Pancreas (tissue), 10 donors: ENCODE measurements at regions not wholly inside any gene's neighbourhood (a gene's known extent, or its start where the extent isn't known, plus 50 kb on each side); places are given as distances from the start of the nearest gene placed in this dataset.

Experiments
- ATAC-seq, 4 donors: fragments of 200-7000 bp; cut with Tn5 transposase; one replicate each; pipeline versions ENCODE4 v1.8.0 to v1.9.1; 2020; ENCODE audit warnings: mild to moderate bottlenecking in 4 of 4, moderate library complexity in 4 of 4
- DNase-seq, 6 donors: peaks; one replicate each; pipeline ENCODE4 v3.0.0-alpha.2; 2020
- FAIRE-seq: peaks from 2 replicates; lab custom pipeline; 2012; peaks lifted over from hg19 to GRCh38; lab: Jason Lieb, UNC
- H3K27ac ChIP-seq, 4 donors: fragments of 200-600 bp; sonication (generic); 1 replicate in 3 of 4; 2 replicates in 1 of 4; pipeline versions ENCODE4 v1.5.0 to v1.8.0; 2020
- H3K27me3 ChIP-seq, 4 donors: fragments of 200-600 bp; one replicate each; pipeline ENCODE4 v1.8.0; 2021
- H3K36me3 ChIP-seq, 3 donors: fragments of 200-600 bp; sonication (generic) in 1 of 3; one replicate each; pipeline versions ENCODE4 v1.5.0 to v1.8.0; 2020 to 2021
- H3K4me1 ChIP-seq, 3 donors: fragments of 200-600 bp; one replicate each; pipeline ENCODE4 v1.8.0; 2021
- H3K4me3 ChIP-seq, 4 donors: fragments of 200-600 bp; sonication (generic) in 2 of 4; one replicate each; pipeline versions ENCODE4 v1.5.0 to v1.8.0; 2020 to 2021
- H3K9me3 ChIP-seq, 4 donors: fragments of 200-600 bp; one replicate each; pipeline ENCODE4 v1.8.0; 2021
- WGBS, 2 donors: extraction: QIAGEN DNeasy Blood & Tissue Kit; methylation state at CpG; one replicate each; pipeline ENCODE4 v1.1.7; 2013; 5-methylcytosine and 5-hydroxymethylcytosine counted together
- intact Hi-C, 3 donors: fragments of 100-400 bp; cut with DNase I; formaldehyde crosslinking; loops; one replicate each; pipeline versions ENCODE4 v1.11.1 to v1.14.2; 2022
- TF ChIP-seq, protein P1 (sequence below), 4 donors: fragments of 200-600 bp; sonication (generic) in 3 of 4; IDR thresholded peaks; one replicate each; pipeline versions ENCODE4 v1.5.0 to v1.8.0; 2021; ENCODE audit warnings: antibody characterized with exemption in 4 of 4
- donor health status: healthy with polysubstance abuse.
- donor health status: DM: no; HTN: no; CAD: no; lungs with moderate emphysema.
- donor health status: DM: no; HTN: no; CAD: no.
- donor health status: control.
- donor health status: control.
- donor health status: Bipolar disorder and iron deficiency.
- donor health status: DM: yes; HTN: yes; CAD: no.
- donor health status: DM: no; HTN: no; CAD: no.
- donor health status: DM: no; HTN: no; CAD: no.
- donor health status: DM: yes; HTN: yes; CAD: no.

- Histone ChIP-seq H3K27me3 (peaks cover 0 to 7% (median 0%) of the 10 kb centered on the region in 4 donors), H3K4me1 (peaks cover 0 to 4% (median 0%) of the 10 kb centered on the region in 3 donors), H3K36me3 (no peaks in the 10 kb centered on the region), H3K9me3 (no peaks in the 10 kb centered on the region), H3K4me3 (no peak overlapping the region), H3K27ac (no peak overlapping the region)
- TF ChIP-seq, protein P1, sequence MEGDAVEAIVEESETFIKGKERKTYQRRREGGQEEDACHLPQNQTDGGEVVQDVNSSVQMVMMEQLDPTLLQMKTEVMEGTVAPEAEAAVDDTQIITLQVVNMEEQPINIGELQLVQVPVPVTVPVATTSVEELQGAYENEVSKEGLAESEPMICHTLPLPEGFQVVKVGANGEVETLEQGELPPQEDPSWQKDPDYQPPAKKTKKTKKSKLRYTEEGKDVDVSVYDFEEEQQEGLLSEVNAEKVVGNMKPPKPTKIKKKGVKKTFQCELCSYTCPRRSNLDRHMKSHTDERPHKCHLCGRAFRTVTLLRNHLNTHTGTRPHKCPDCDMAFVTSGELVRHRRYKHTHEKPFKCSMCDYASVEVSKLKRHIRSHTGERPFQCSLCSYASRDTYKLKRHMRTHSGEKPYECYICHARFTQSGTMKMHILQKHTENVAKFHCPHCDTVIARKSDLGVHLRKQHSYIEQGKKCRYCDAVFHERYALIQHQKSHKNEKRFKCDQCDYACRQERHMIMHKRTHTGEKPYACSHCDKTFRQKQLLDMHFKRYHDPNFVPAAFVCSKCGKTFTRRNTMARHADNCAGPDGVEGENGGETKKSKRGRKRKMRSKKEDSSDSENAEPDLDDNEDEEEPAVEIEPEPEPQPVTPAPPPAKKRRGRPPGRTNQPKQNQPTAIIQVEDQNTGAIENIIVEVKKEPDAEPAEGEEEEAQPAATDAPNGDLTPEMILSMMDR (IDR thresholded peaks at IDR 0.05) = peak; percentile 37 to 59 (median 49)
- DNase-seq (peak; percentile 67 to 92 (median 82)), FAIRE-seq (no peak), ATAC-seq (peak; percentile 92 to 99 (median 96))
- 42 to 53% methylated on average over 27 of the region's 27 CpGs for WGBS, 2 donors
- intact Hi-C loops = no loop called here
These were observed 203.4 kb downstream of the KIF26A start for GRCh38 chr14:104341532-104342434.

GRCh38 chr14:104342435-104343293, 204.3 kb downstream of the KIF26A start:
- Histone ChIP-seq H3K9me3 (no peaks in the 10 kb centered on the region), H3K4me1 (peaks cover 0 to 4% (median 0%) of the 10 kb centered on the region in 3 donors), H3K4me3 (no peak overlapping the region), H3K36me3 (no peaks in the 10 kb centered on the region), H3K27ac (no peak overlapping the region), H3K27me3 (peaks cover 0 to 7% (median 0%) of the 10 kb centered on the region in 4 donors)
- TF ChIP-seq, protein P1 (IDR thresholded peaks at IDR 0.05) = no peak
- peak in 2 of 6 donors; percentile 20 to 52 for DNase-seq
- FAIRE-seq = no peak
- intact Hi-C loops = no loop called here
- WGBS, 2 donors = 66 to 72% methylated on average over 22 of the region's 22 CpGs
- ATAC-seq = no peak

DNA sequence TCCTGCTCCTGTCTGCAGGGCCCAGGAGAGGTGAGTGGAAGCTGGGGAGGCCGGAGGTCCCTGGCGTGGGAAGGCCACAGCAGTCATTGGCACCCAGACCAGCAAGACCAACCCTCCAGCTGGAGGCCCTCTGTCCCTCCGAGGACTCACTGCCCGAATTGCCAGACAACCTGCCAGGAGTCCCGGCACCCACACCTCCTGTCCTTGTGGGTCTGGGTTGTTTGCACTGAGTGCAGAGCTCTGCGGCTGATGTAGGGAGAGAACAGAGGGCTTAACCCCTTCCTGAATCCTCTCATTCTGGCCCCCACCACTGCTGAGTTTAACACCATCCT, 204.9 kb downstream of the KIF26A start:
- ATAC-seq = no peak
- Histone ChIP-seq H3K27me3 (peaks cover 0 to 7% (median 0%) of the 10 kb centered on the region in 4 donors), H3K4me3 (no peak overlapping the region), H3K4me1 (peaks cover 0 to 4% (median 0%) of the 10 kb centered on the region in 3 donors), H3K27ac (no peak overlapping the region), H3K9me3 (no peaks in the 10 kb centered on the region), H3K36me3 (no peaks in the 10 kb centered on the region)
- TF ChIP-seq, protein P1 (IDR thresholded peaks at IDR 0.05) = no peak
- 39 to 44% methylated on average over 6 of the region's 6 CpGs for WGBS, 2 donors
- DNase-seq = peak in 1 of 6 donors; percentile 25
- no peak for FAIRE-seq
- intact Hi-C loops = no loop called here

GRCh38 chr14:104343690-104344640, 205.6 kb downstream of the KIF26A start:
- H3K27me3 ChIP-seq = peaks cover 0 to 7% (median 0%) of the 10 kb centered on the region in 4 donors
- DNase-seq = peak in 2 of 6 donors; percentile 14 to 55
- TF ChIP-seq, protein P1 (IDR thresholded peaks at IDR 0.05) = no peak
- no peak for FAIRE-seq
- H3K36me3 ChIP-seq = no peaks in the 10 kb centered on the region
- ATAC-seq = no peak
- H3K4me1 ChIP-seq = peaks cover 0 to 4% (median 0%) of the 10 kb centered on the region in 3 donors
- intact Hi-C loops = no loop called here
- no peak overlapping the region for H3K4me3 ChIP-seq
- WGBS, 2 donors = 51 to 70% methylated on average over 11 of the region's 11 CpGs
- H3K9me3 ChIP-seq = no peaks in the 10 kb centered on the region
- no peak overlapping the region for H3K27ac ChIP-seq
